Aorta (tissue), 5 donors: ENCODE measurements at regions not wholly inside any gene's neighbourhood (a gene's known extent, or its start where the extent isn't known, plus 50 kb on each side); places are given as distances from the start of the nearest gene placed in this dataset.

Experiments
- ATAC-seq: fragments of 200-7000 bp; cut with Tn5 transposase; one replicate; pipeline ENCODE4 v1.9.1; 2022; ENCODE audit warnings: moderate library complexity; ENCODE audit not compliant: low FRiP score
- DNase-seq, 2 donors: peaks; one replicate each; pipeline ENCODE4 v3.0.0-alpha.2; 2020
- H3K27ac ChIP-seq, 2 donors: one replicate each; pipeline ENCODE4 v1.5.1; 2013; ENCODE audit warnings: low read length in 2 of 2, mild to moderate bottlenecking in 2 of 2, moderate library complexity in 2 of 2, control low read depth in 1 of 2, inconsistent platforms in 1 of 2, low read depth in 1 of 2
- H3K27me3 ChIP-seq, 2 donors: one replicate each; pipeline ENCODE4 v1.6.1; 2013; ENCODE audit warnings: control low read depth in 1 of 2, low read length in 1 of 2, mild to moderate bottlenecking in 1 of 2, moderate library complexity in 1 of 2; ENCODE audit not compliant: insufficient read depth in 2 of 2, control insufficient read depth in 1 of 2
- H3K36me3 ChIP-seq, 2 donors: one replicate each; pipeline ENCODE4 v1.6.1; 2013; ENCODE audit warnings: control low read depth in 1 of 2, low read length in 1 of 2, mild to moderate bottlenecking in 1 of 2; ENCODE audit not compliant: insufficient read depth in 2 of 2, control insufficient read depth in 1 of 2
- H3K4me1 ChIP-seq, 2 donors: one replicate each; pipeline ENCODE4 v1.6.1; 2013; ENCODE audit warnings: low read length in 2 of 2, control low read depth in 1 of 2, mild to moderate bottlenecking in 1 of 2, moderate library complexity in 1 of 2; ENCODE audit not compliant: insufficient read depth in 2 of 2, control insufficient read depth in 1 of 2
- H3K4me3 ChIP-seq, 2 donors: one replicate each; pipeline ENCODE4 v1.5.1; 2013; ENCODE audit warnings: low read length in 2 of 2, control low read depth in 1 of 2, mild to moderate bottlenecking in 1 of 2
- H3K9me3 ChIP-seq: one replicate; pipeline ENCODE4 v1.6.1; 2013; ENCODE audit warnings: mild to moderate bottlenecking, low read length; ENCODE audit not compliant: control insufficient read depth
- WGBS, 2 donors: extraction: QIAGEN DNeasy Blood & Tissue Kit; methylation state at CpG; one replicate each; pipeline ENCODE4 v1.1.7; 2013; 5-methylcytosine and 5-hydroxymethylcytosine counted together
- intact Hi-C, 2 donors: fragments of 100-400 bp; cut with DNase I; formaldehyde crosslinking; loops; one replicate each; pipeline versions ENCODE4 v1.14.2 to v1.15.0; 2022
- donor health status: healthy with polysubstance abuse.
- donor health status: Bipolar disorder and iron deficiency.
- donor health status: DM: no; HTN: no; CAD: no.
- donor health status: DM: no; HTN: no; CAD: no.
- donor health status: DM: yes; HTN: yes; CAD: no.

DNA sequence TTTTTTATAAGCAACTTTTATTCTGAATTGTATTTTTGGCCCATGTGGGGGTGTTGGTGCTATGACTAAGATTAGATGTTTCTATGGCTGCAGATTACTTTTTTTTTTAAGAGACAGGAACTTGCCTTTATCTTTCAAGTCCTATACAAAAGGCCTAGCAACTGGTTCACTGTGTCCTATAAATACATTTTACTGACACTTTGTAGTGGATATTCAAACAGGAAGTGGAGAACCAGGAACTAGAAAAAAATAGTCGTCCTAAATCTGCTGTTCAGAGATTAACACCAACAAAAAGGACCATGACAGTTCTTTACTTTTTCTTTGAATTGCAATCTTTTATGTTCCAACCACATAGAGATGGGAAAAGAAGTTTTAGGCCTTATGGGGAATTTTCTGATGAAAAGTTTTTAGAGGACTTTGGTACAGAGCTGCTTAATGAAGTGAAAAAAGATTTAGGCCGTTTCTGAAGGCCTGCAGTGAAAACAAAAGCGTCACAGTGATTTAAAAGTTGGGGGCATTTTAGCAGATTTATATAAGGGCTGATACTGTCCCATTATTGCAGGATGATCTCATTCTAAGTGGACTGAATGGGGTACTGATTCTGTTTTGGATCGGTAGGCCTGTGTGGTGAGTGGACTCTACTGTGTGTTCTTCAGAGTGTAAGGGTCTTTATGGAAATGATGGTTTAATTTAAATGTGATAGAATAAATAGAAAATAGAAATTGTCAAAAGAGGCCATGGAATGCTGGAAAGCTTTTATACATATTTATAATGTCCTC is 136.4 kb upstream of the DEPDC1 start:
- peaks cover 1% of the 10 kb centered on the region for H3K9me3 ChIP-seq
- DNase-seq (no peak), ATAC-seq (no peak)
- H3K27me3 ChIP-seq = no peaks in the 10 kb centered on the region
- H3K36me3 ChIP-seq = no peaks in the 10 kb centered on the region
- no peak overlapping the region for H3K4me3 ChIP-seq
- H3K4me1 ChIP-seq = no peaks in the 10 kb centered on the region
- intact Hi-C loops = no loop called here
- WGBS, 2 donors = 64 to 71% methylated on average over 4 of the region's 4 CpGs
- H3K27ac ChIP-seq = no peak overlapping the region

DNA sequence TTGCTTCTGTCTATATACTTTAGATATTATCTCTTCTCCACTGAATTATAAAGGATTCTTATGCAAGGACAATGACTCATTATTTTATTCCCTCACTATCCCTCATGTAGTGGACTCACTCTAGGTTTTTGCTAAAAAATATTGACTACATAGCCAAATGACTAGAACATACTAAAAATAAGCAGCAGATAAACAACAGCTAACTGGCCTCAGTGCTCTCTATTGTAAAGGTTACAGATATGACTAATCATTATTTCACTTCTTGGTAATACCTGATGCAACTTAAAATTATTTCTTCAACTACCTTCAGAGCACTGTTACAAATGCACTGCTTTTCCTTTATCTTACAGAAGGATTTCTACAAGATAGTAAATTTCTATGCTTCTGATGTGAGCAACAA is 147.6 kb upstream of the DEPDC1 start:
- no peaks in the 10 kb centered on the region for H3K27me3 ChIP-seq
- no peak overlapping the region for H3K4me3 ChIP-seq
- H3K9me3 ChIP-seq = no peaks in the 10 kb centered on the region
- ATAC-seq (no peak), DNase-seq (no peak)
- no peaks in the 10 kb centered on the region for H3K4me1 ChIP-seq
- intact Hi-C loops = no loop called here
- no peaks in the 10 kb centered on the region for H3K36me3 ChIP-seq
- H3K27ac ChIP-seq = no peak overlapping the region

DNA sequence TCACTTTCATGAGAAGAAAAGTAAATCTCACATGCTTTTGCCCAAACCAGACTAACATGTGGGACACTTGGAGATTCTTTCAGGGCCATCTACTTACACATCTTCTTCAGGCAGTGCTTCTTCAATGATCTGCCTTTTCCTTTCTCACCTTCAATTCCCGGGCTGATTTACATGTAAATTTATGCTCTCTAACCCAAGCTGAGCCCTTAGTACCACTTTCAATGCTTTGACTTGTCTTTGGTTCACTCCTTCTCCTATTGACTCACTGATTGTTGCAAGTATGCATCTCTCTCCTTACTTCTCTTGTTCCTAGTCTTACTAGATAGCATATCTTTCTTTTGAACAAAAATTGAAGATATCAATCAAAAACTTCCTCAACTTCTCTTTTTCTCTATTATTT is 154.2 kb upstream of the DEPDC1 start:
- no peak for DNase-seq
- Histone ChIP-seq H3K4me3 (no peak overlapping the region), H3K27me3 (no peaks in the 10 kb centered on the region), H3K36me3 (no peaks in the 10 kb centered on the region), H3K4me1 (no peaks in the 10 kb centered on the region), H3K9me3 (no peaks in the 10 kb centered on the region), H3K27ac (no peak overlapping the region)
- intact Hi-C loops = no loop called here
- ATAC-seq = no peak
- WGBS, 2 donors = 35 to 39% methylated on average over 1 of the region's 1 CpG

DNA sequence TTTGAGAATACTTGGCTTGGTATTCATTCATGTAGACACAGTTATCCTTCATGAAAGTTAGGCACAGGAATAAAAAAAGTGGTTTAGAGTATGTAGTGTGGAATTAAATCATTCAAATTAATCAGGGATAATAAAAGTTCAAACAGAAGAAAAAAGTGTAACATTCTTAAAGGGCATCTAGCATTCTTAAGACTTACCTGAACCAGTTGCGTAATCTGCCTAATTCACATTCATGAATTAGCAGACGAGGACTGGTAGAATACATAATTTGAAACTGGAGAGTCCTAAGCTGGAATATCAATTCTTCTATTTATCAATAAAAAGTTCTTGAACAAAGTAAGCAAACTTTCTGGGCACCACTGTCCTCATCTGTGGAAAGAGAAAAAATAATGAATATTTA is 157.0 kb upstream of the DEPDC1 start:
- no peak overlapping the region for H3K27ac ChIP-seq
- H3K27me3 ChIP-seq = no peaks in the 10 kb centered on the region
- H3K9me3 ChIP-seq = no peaks in the 10 kb centered on the region
- H3K4me1 ChIP-seq = no peaks in the 10 kb centered on the region
- ATAC-seq = no peak
- intact Hi-C loops = no loop called here
- no peaks in the 10 kb centered on the region for H3K36me3 ChIP-seq
- WGBS, 2 donors = 94 to 96% methylated on average over 2 of the region's 2 CpGs
- no peak for DNase-seq
- H3K4me3 ChIP-seq = no peak overlapping the region

DNA sequence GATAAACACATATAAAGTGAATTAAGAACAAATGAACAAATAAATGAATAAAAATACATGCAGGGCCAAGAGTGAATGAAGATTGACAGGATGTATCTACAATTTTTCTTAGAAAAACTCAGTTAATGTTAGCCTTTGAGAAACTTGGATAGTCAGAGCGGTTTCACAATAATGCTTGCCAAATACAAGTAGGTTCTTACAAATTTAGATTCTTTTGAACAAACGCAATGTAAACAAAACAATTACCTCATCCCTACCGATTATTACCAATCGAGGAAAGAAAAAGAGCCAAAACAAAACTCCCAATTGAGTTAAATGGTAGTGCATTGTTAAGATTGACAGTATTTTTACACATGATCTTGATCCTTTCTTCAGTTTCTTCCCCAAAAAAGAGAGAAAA is 176.9 kb upstream of the DEPDC1 start:
- no peak for ATAC-seq
- H3K27me3 ChIP-seq = no peaks in the 10 kb centered on the region
- 23 to 24% methylated on average over 4 of the region's 4 CpGs for WGBS, 2 donors
- no peaks in the 10 kb centered on the region for H3K9me3 ChIP-seq
- no peaks in the 10 kb centered on the region for H3K4me1 ChIP-seq
- no peak overlapping the region for H3K4me3 ChIP-seq
- H3K27ac ChIP-seq = no peak overlapping the region
- H3K36me3 ChIP-seq = no peaks in the 10 kb centered on the region
- intact Hi-C loops = no loop called here
- DNase-seq = no peak

DNA sequence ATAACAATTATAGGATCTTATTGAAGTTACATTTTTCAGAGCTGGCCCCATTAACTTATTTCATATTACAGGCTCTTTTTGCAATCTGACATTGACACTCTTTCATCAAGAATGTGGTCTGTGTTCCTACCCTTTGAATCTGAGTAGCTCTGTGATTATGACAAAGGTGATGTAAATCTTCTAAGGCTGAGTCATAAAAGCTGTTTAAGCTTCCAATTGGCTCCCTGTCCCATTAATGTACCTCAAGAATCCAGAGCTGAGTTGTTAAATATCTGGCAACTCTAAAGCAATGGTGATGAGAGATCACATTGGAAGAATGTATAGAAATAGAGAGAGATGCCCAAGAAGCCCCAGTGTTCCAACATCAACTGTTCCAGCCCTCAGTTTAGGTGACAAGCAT is 178.5 kb upstream of the DEPDC1 start:
- no peaks in the 10 kb centered on the region for H3K4me1 ChIP-seq
- H3K36me3 ChIP-seq = no peaks in the 10 kb centered on the region
- H3K27ac ChIP-seq = no peak overlapping the region
- no peak for DNase-seq
- no peak overlapping the region for H3K4me3 ChIP-seq
- no peak for ATAC-seq
- no peaks in the 10 kb centered on the region for H3K9me3 ChIP-seq
- H3K27me3 ChIP-seq = no peaks in the 10 kb centered on the region
- intact Hi-C loops = no loop called here

DNA sequence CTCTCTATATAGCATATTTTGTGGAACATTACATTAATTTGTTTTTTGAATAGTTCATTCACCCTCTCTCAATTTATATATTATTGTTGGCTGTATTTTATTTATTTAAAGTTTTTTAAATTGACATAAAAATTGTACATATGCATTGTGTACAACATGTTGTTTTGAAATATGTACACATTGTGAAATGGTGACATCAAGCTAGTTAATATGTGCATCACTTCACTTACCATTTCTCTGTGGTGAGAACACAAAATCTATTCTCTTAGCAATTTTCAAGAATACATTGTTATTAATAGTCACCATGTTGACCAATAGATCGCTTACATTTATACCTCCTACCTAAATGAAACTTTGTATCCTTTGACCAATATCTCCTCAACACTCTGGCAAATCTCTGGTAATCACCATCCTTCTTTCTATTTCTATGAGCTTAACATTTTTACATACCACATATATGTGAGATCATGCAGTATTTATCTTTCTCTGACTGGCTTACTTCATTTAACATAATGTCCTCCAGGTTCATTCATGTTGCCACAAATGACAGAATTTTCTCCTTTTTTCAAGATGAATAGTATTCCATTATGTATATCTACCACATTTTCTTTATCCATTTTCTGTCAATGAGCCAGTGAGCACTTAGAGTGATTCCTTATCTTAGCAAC is 180.9 kb upstream of the DEPDC1 start:
- H3K4me3 ChIP-seq = no peak overlapping the region
- WGBS, 2 donors = 87 to 90% methylated on average over 1 of the region's 1 CpG
- H3K27me3 ChIP-seq = no peaks in the 10 kb centered on the region
- DNase-seq (no peak), ATAC-seq (no peak)
- no peak overlapping the region for H3K27ac ChIP-seq
- intact Hi-C loops = no loop called here
- H3K4me1 ChIP-seq = no peaks in the 10 kb centered on the region
- H3K36me3 ChIP-seq = no peaks in the 10 kb centered on the region
- no peaks in the 10 kb centered on the region for H3K9me3 ChIP-seq

DNA sequence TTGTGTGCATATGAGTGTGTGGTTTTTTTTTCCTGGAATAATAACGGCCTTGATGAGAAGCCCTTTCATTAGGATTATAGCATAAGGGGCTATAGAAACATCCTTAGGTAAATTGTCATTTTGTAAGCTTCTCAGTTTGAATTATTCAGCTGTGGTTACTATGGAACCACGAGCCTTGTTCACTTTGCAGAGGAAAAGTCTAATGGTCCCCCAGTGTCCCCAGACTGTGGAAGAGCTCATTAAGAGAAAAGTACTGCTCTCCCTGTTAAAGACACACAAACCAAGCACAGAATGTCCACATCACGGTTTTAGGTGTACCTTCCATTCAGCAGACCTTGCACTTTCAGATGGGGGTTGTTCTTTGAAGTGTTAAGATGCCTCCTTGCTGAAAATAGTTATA is 199.3 kb upstream of the DEPDC1 start:
- no peaks in the 10 kb centered on the region for H3K9me3 ChIP-seq
- H3K4me1 ChIP-seq = no peaks in the 10 kb centered on the region
- no peaks in the 10 kb centered on the region for H3K36me3 ChIP-seq
- ATAC-seq = no peak
- H3K27ac ChIP-seq = no peak overlapping the region
- intact Hi-C loops = no loop called here
- 67 to 79% methylated on average over 3 of the region's 3 CpGs for WGBS, 2 donors
- no peaks in the 10 kb centered on the region for H3K27me3 ChIP-seq
- no peak overlapping the region for H3K4me3 ChIP-seq
- no peak for DNase-seq

DNA sequence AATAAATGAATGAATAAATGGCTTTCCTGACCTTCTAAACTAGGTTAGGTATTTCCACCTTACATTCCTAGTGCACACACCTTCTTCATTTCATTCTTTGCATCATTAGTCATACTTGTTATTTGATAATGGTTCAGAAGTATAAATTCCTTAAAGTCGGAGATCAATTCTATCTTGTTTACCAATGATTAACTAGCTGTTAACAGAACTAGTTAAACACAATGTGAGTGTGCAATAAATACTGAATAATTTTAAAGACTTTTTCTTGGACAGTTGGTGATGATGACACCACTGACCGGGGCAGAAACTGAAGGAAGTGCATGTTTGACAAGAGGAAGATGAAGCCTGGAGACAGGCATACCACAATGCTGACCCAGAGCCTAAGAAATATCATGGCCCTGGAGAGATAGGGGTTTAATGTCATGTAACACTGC is 207.1 kb upstream of the DEPDC1 start:
- H3K4me3 ChIP-seq = no peak overlapping the region
- DNase-seq = no peak
- H3K9me3 ChIP-seq = no peaks in the 10 kb centered on the region
- intact Hi-C loops = no loop called here
- ATAC-seq = no peak
- no peaks in the 10 kb centered on the region for H3K4me1 ChIP-seq
- no peak overlapping the region for H3K27ac ChIP-seq
- 66 to 93% methylated on average over 2 of the region's 2 CpGs for WGBS, 2 donors
- no peaks in the 10 kb centered on the region for H3K27me3 ChIP-seq
- no peaks in the 10 kb centered on the region for H3K36me3 ChIP-seq
